Tibial nerve (tissue), 4 donors: ENCODE measurements at regions not wholly inside any gene's neighbourhood (a gene's known extent, or its start where the extent isn't known, plus 50 kb on each side); places are given as distances from the start of the nearest gene placed in this dataset.

Source experiments
- CTCF ChIP-seq, 5 experiments: fragments of 200-600 bp in 3 of 5; fragments of 450-650 bp in 2 of 5; sonication (generic) in 3 of 5; IDR thresholded peaks; one replicate each; pipeline ENCODE4 v1.5.1; 2016 to 2019; ENCODE audit warnings: antibody characterized with exemption in 5 of 5, mild to moderate bottlenecking in 3 of 5, moderate library complexity in 2 of 5
- EP300 ChIP-seq, 2 donors: sonication (generic); formaldehyde crosslinking; IDR thresholded peaks; one replicate each; pipeline ENCODE4 v1.6.1; 2017; ENCODE audit warnings: antibody characterized with exemption in 2 of 2, mild to moderate bottlenecking in 1 of 2
- POLR2A ChIP-seq, 2 donors: fragments of 450-650 bp; IDR thresholded peaks; one replicate each; pipeline ENCODE4 v1.6.1; 2017; ENCODE audit warnings: antibody characterized with exemption in 2 of 2, mild to moderate bottlenecking in 2 of 2, moderate library complexity in 2 of 2

DNA sequence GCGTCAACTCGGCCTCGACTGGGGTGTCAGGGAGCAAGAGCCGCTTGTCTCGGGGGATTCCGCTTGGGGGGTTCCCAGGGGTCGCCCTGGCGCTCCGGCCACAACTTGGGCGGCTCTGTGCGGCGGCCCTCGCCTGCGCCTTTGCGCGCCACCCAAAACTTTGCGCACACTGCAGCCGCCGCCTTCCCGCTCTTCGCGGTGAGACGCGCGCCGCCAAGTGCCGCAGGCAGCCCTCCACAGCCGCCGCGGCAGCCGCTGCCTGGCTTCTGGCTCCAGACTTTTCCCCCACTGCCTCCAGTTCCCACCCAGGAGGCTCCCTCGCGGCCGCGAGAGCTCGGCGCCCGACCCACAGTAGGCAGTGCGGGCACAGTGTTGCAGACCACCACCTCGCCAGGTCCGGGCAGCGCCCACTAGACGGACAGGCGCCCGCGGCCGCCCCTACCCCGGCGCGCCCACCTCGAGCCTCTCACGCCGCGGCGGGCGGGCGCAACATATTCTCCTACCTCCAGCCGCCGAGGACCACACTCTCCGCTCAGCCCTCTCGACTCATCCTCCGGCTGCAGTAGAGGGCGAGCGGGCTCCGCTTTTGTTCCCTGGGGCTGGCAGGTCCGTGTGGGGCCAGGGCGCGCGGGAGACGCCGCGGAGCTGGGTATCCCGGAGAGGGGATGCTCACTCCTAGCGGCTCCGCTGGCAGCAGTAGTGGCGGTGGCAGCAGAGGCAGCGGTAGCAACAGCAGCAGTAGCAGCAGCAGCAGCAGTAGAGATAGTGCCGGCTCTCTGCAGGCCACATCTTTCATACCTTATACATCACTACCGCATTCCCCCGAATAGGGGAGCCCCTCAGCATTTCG is 296.6 kb downstream of the OMA1 start:
- TF ChIP-seq POLR2A (IDR thresholded peaks at IDR 0.05) (no peak), CTCF (IDR thresholded peaks at IDR 0.05) (no peak), EP300 (IDR thresholded peaks at IDR 0.05) (no peak)
